GM19455 (cell line): ENCODE measurements at regions not wholly inside any gene's neighbourhood (a gene's known extent, or its start where the extent isn't known, plus 50 kb on each side); places are given as distances from the start of the nearest gene placed in this dataset.
A peak's percentile ranks its signal among the peaks of the same experiment; 100 is the strongest.
"Not testable (repeated sequence)": the region's sequence is repeated elsewhere in the genome, so short reads cannot be mapped to it uniquely, and the experiment has no call there.

Source experiments
- ATAC-seq: cut with Tn5 transposase; IDR thresholded peaks from one replicate; pipeline ENCODE4 v1.9.1; 2021; ENCODE audit not compliant: unreplicated experiment

GRCh38 chr2:58515827-58516573, 274.9 kb upstream of the FANCL start:
- ATAC-seq = no peak

GRCh38 chr2:58514252-58514651, 273.1 kb upstream of the FANCL start:
- peak; percentile 79 for ATAC-seq

DNA sequence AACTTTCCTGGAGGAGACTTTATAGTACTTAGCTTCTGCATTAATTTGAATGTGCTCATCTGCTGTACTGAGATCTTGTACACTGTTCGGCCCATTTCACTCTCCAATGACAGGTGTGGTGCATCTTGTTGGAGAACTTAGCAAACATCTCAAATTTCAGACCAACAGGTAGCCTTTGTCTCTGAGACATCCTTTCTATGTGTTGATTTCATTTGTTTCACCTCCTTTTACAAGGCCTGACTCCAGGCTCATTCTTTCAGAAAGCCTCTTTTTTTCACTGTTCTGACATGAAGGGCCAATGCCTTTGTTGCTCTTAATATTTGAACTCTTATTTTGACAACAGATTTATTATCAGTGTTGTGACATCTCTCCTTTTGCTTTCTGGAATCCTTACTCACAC, 271.8 kb upstream of the FANCL start:
- no peak for ATAC-seq

GRCh38 chr2:58508006-58508405, 266.9 kb upstream of the FANCL start:
- no peak for ATAC-seq

- ATAC-seq = no peak
Observed at GRCh38 chr2:58503918-58504317, 262.8 kb upstream of the FANCL start.

- no peak for ATAC-seq
Observed at GRCh38 chr2:58502931-58503330, 261.8 kb upstream of the FANCL start.

GRCh38 chr2:58501371-58502160, 260.4 kb upstream of the FANCL start:
- ATAC-seq = no peak

- ATAC-seq = no peak
Observed at GRCh38 chr2:58497168-58497567, 256.0 kb upstream of the FANCL start.

DNA sequence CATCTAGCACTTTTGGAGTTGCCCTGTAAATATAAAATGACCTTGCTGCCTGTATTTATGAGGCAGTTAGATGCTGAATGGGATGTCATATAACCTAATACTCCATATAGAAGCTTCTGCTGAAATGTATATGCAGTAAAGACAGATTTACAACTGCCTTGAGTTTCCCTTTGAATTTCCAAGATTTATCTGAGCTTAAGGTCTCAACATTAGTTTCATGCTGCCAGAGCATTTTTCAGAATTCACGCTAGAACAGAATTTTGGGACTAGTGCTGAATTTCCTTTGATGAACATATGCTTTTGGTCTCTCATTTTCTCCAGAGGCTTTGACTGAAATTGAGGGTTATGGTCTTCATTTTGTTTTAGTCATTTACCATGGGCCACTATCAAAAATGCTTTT, 254.7 kb upstream of the FANCL start:
- ATAC-seq = no peak

GRCh38 chr2:58494071-58494501, 253.0 kb upstream of the FANCL start:
- no peak for ATAC-seq

GRCh38 chr2:58484629-58485028, 243.5 kb upstream of the FANCL start:
- ATAC-seq = no peak

DNA sequence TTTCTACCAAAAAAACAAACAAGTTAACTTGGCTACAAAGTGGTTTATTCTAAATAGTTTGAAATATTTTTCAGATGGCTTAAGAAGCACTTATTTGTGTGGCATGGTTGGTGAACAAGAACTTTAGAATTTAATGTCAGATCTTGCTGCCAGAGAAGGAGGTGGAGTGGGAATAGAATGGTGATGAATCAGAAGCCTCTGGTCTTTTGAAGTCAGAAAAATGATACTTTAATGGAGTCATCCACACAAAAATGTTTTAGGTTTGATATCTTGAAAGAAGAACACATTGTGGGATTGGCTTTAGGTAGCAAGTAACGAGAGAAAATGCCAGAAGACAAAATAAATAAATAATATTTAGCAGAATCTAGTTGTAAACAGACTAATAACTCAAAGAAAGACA, 243.1 kb upstream of the FANCL start:
- no peak for ATAC-seq

DNA sequence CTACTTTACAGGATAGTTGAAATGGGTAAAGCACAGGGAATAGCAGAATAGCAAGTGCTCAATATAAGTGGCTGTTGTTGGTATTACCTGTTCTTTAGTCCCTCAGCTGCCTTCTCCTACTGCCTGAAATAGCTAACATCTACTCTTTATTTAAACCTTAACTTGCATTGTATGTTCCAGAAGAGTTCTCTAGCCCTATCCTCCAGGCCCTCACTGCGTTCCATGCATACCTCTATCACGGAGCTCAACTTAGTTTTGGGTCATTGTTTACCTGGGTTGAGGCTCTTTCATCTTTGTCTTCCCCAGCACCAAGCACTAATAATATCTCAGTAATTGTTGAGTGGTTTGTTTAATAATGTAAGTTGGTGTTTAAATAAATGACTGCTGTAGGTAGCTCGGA, 242.2 kb upstream of the FANCL start:
- no peak for ATAC-seq

- ATAC-seq = no peak
Observed at GRCh38 chr2:58481670-58482069, 240.5 kb upstream of the FANCL start.

DNA sequence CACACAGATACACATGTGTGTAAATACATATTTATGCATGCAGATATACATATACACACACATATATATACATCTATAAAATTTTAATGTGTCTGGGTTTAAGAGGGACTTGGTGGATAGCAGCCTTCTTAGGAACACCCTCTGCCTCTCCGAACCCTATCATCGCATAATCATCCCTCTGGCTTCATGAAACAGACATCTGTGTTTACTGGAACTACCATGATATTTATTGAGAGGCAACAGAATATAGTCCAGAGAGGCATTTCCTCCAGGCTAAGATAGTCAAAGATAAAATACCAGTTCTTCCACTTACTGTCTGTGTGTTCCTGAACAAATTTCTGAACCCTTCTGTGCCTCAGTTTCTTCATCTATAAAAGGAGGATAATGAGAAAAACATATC, 239.0 kb upstream of the FANCL start:
- ATAC-seq = no peak

DNA sequence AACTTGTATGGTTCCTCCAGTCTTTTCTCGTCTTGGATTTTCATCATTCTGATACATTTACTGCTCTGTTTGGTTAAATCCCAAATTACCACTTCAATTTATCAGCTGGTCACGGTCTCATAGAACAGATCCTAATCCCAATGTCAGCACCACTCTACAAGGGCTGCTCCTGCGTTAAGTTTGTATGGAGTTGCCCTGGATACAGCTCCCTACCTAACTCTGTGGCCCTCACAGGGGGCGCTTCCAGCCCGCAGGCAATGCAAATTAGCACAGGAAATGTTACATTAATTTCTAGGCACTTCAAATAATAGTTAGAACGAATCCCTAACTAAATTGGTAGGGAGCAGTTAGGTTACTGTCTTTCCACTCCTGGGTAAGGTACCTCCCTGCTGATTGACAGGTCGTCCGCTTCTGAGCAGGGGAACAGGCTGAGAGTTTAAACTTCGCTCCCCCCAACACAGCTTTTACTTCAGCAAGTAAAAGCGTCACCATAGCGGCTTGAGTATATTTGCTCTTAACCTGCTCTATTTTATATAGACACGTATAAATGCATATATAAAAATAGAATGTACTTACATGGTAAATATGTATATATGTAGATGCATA, 238.5 kb upstream of the FANCL start:
- ATAC-seq = no peak

- ATAC-seq = no peak
Observed at GRCh38 chr2:58476556-58476955, 235.4 kb upstream of the FANCL start.

- no peak for ATAC-seq
Observed at GRCh38 chr2:58475756-58476155, 234.6 kb upstream of the FANCL start.

- ATAC-seq = no peak
Observed at GRCh38 chr2:58473165-58473564, 232.0 kb upstream of the FANCL start.

DNA sequence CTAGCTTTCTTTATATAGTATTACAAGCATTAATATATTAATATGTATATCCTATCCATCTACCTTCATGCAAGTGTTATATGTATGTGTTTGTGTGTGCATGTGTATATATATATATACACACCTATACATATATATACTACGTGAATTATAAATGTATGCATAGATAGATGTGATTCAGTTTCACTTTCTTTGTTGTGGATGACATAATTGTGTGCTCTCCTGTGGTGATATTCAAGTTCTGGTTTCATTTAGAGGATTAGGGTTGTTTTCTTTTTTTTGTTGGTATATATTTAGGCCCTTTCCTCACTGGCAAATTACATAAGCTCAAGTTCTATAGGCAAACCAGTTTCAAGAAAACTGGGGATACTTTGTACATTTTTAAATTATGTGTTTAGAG, 225.7 kb upstream of the FANCL start:
- no peak for ATAC-seq

GRCh38 chr2:58466021-58466420, 224.9 kb upstream of the FANCL start:
- not testable (repeated sequence) for ATAC-seq

GRCh38 chr2:58460670-58461069, 219.5 kb upstream of the FANCL start:
- no peak for ATAC-seq
